MM.1S (cell line): ENCODE measurements at regions not wholly inside any gene's neighbourhood (a gene's known extent, or its start where the extent isn't known, plus 50 kb on each side); places are given as distances from the start of the nearest gene placed in this dataset.

Experiments
- EZH2 ChIP-seq: fragments of 300-600 bp; sonication (generic); optimal IDR thresholded peaks from 2 replicates; pipeline ENCODE3; 2017; ENCODE audit warnings: low read depth, mild to moderate bottlenecking, antibody characterized with exemption, low read length, mixed read lengths
- TF ChIP-seq, protein P1 (sequence below): fragments of 300-600 bp; sonication (generic); IDR thresholded peaks from 2 replicates; pipeline ENCODE4 v1.5.1; 2016; ENCODE audit warnings: antibody characterized with exemption, low read length, mixed read lengths

- TF ChIP-seq, protein P1, sequence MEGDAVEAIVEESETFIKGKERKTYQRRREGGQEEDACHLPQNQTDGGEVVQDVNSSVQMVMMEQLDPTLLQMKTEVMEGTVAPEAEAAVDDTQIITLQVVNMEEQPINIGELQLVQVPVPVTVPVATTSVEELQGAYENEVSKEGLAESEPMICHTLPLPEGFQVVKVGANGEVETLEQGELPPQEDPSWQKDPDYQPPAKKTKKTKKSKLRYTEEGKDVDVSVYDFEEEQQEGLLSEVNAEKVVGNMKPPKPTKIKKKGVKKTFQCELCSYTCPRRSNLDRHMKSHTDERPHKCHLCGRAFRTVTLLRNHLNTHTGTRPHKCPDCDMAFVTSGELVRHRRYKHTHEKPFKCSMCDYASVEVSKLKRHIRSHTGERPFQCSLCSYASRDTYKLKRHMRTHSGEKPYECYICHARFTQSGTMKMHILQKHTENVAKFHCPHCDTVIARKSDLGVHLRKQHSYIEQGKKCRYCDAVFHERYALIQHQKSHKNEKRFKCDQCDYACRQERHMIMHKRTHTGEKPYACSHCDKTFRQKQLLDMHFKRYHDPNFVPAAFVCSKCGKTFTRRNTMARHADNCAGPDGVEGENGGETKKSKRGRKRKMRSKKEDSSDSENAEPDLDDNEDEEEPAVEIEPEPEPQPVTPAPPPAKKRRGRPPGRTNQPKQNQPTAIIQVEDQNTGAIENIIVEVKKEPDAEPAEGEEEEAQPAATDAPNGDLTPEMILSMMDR = no peak
- no peak for TF ChIP-seq EZH2
Measured at GRCh38 chr16:55264949-55265348, 59.1 kb upstream of the IRX6 start.
